ENCODE measurements at regions not wholly inside any gene's neighbourhood (a gene's known extent, or its start where the extent isn't known, plus 50 kb on each side); places are given as distances from the start of the nearest gene placed in this dataset.

GRCh38 chr13:57311009-57311586 lies 144.1 kb downstream of the PRR20E start:
- DNase-seq (ENCODE audit: extremely low spot score) = no peak
- CTCF ChIA-PET = no interaction called here
- TF ChIP-seq L3MBTL2 (conservative IDR thresholded peaks at IDR 0.05) (no peak), FOXA1 (IDR thresholded peaks at IDR 0.05) (no peak), ZNF384 (IDR thresholded peaks at IDR 0.05) (no peak)
- POLR2A ChIA-PET = no interaction called here

- ChIA-PET CTCF (no interaction called here), POLR2A (no interaction called here)
- TF ChIP-seq BHLHE40 (IDR thresholded peaks at IDR 0.05; ENCODE audit: borderline replicate concordance) = no peak
- no peak for TF ChIP-seq ARNT (IDR thresholded peaks at IDR 0.05)
- TF ChIP-seq, protein P1, sequence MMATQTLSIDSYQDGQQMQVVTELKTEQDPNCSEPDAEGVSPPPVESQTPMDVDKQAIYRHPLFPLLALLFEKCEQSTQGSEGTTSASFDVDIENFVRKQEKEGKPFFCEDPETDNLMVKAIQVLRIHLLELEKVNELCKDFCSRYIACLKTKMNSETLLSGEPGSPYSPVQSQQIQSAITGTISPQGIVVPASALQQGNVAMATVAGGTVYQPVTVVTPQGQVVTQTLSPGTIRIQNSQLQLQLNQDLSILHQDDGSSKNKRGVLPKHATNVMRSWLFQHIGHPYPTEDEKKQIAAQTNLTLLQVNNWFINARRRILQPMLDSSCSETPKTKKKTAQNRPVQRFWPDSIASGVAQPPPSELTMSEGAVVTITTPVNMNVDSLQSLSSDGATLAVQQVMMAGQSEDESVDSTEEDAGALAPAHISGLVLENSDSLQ (IDR thresholded peaks at IDR 0.05) = no peak
- TF ChIP-seq ZNF384 (IDR thresholded peaks at IDR 0.05) = no peak
- no peak for TF ChIP-seq L3MBTL2 (conservative IDR thresholded peaks at IDR 0.05)
- no peak for TF ChIP-seq FOXA1 (IDR thresholded peaks at IDR 0.05)
- TF ChIP-seq LEF1 (IDR thresholded peaks at IDR 0.05; ENCODE audit: borderline replicate concordance) = no peak
- TF ChIP-seq FOXM1 (IDR thresholded peaks at IDR 0.05; ENCODE audit: borderline replicate concordance) = no peak
- TF ChIP-seq FOXK2 (IDR thresholded peaks at IDR 0.05) = no peak
- TF ChIP-seq SP1 (IDR thresholded peaks at IDR 0.05) = no peak
- no peak for TF ChIP-seq SUZ12 (IDR thresholded peaks at IDR 0.05)
- no peak for TF ChIP-seq NFRKB (IDR thresholded peaks at IDR 0.05)
- DNase-seq (ENCODE audit: extremely low spot score) = no peak
Observed at GRCh38 chr13:57314897-57315520, 148.0 kb downstream of the PRR20E start.

GRCh38 chr13:57326532-57326931 lies 159.5 kb downstream of the PRR20E start:
- TF ChIP-seq SP1 (IDR thresholded peaks at IDR 0.05) (no peak), L3MBTL2 (conservative IDR thresholded peaks at IDR 0.05) (no peak), HDGF (IDR thresholded peaks at IDR 0.05; ENCODE audit: borderline replicate concordance) (no peak), ARNT (IDR thresholded peaks at IDR 0.05) (no peak), ZNF384 (IDR thresholded peaks at IDR 0.05) (no peak), FOXM1 (IDR thresholded peaks at IDR 0.05; ENCODE audit: borderline replicate concordance) (no peak), FOXK2 (IDR thresholded peaks at IDR 0.05) (no peak), BHLHE40 (IDR thresholded peaks at IDR 0.05; ENCODE audit: borderline replicate concordance) (no peak), LEF1 (IDR thresholded peaks at IDR 0.05; ENCODE audit: borderline replicate concordance) (no peak), FOXA1 (IDR thresholded peaks at IDR 0.05) (no peak), SUZ12 (IDR thresholded peaks at IDR 0.05) (no peak), ELF4 (IDR thresholded peaks at IDR 0.05) (no peak), TARDBP (IDR thresholded peaks at IDR 0.05) (no peak), NFRKB (IDR thresholded peaks at IDR 0.05) (no peak)
- TF ChIP-seq, protein P1 (IDR thresholded peaks at IDR 0.05) = no peak
- DNase-seq (ENCODE audit: extremely low spot score) = no peak
- CTCF ChIA-PET = no interaction called here
- POLR2A ChIA-PET = no interaction called here

DNA sequence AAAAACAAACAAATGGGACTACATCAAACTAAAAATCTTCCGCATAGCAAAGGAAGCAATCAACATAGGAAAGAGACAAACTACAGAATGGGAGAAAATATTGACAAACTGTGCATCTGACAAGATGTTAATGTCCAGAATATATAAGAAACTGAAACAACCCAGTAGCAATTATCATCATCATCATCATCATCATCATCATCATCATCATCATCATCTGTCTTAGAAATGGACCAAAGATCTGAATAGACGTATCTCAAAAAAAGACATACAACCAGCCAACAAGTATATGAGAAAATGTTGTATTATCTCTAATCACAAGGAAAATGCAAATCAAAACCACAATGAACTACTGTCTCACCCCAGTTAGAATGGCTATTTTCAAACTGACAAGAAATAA lies 173.9 kb downstream of the PRR20E start:
- CTCF ChIA-PET = no interaction called here
- DNase-seq (ENCODE audit: extremely low spot score) = no peak
- TF ChIP-seq L3MBTL2 (conservative IDR thresholded peaks at IDR 0.05) (no peak), ELF4 (IDR thresholded peaks at IDR 0.05) (no peak), TARDBP (IDR thresholded peaks at IDR 0.05) (no peak), CTBP1 (IDR thresholded peaks at IDR 0.05; ENCODE audit: borderline replicate concordance) (no peak), SP1 (IDR thresholded peaks at IDR 0.05) (no peak), SUZ12 (IDR thresholded peaks at IDR 0.05) (no peak)
- POLR2A ChIA-PET = no interaction called here

- ChIA-PET POLR2A (no interaction called here), CTCF (no interaction called here)
- TF ChIP-seq FOXK2 (IDR thresholded peaks at IDR 0.05) = no peak
- TF ChIP-seq HDGF (IDR thresholded peaks at IDR 0.05; ENCODE audit: borderline replicate concordance) = no peak
- TF ChIP-seq ZNF384 (IDR thresholded peaks at IDR 0.05) = no peak
- TF ChIP-seq TARDBP (IDR thresholded peaks at IDR 0.05) = no peak
- no peak for TF ChIP-seq L3MBTL2 (conservative IDR thresholded peaks at IDR 0.05)
- TF ChIP-seq SUZ12 (IDR thresholded peaks at IDR 0.05) = no peak
- no peak for TF ChIP-seq FOXM1 (IDR thresholded peaks at IDR 0.05; ENCODE audit: borderline replicate concordance)
- no peak for TF ChIP-seq BHLHE40 (IDR thresholded peaks at IDR 0.05; ENCODE audit: borderline replicate concordance)
- DNase-seq (ENCODE audit: extremely low spot score) = no peak
Observed at GRCh38 chr13:57345526-57345925, 178.5 kb downstream of the PRR20E start.

- DNase-seq (ENCODE audit: extremely low spot score) = no peak
- no peak for TF ChIP-seq NFRKB (IDR thresholded peaks at IDR 0.05)
- TF ChIP-seq FOXK2 (IDR thresholded peaks at IDR 0.05) = no peak
- TF ChIP-seq CTBP1 (IDR thresholded peaks at IDR 0.05; ENCODE audit: borderline replicate concordance) = no peak
- TF ChIP-seq BHLHE40 (IDR thresholded peaks at IDR 0.05; ENCODE audit: borderline replicate concordance) = no peak
- TF ChIP-seq L3MBTL2 (conservative IDR thresholded peaks at IDR 0.05) = no peak
- no peak for TF ChIP-seq ARNT (IDR thresholded peaks at IDR 0.05)
- no peak for TF ChIP-seq FOXA1 (IDR thresholded peaks at IDR 0.05)
- no peak for TF ChIP-seq ELF4 (IDR thresholded peaks at IDR 0.05)
- TF ChIP-seq, protein P1 (IDR thresholded peaks at IDR 0.05) = no peak
- TF ChIP-seq SP1 (IDR thresholded peaks at IDR 0.05) = no peak
- no peak for TF ChIP-seq LEF1 (IDR thresholded peaks at IDR 0.05; ENCODE audit: borderline replicate concordance)
- no peak for TF ChIP-seq SUZ12 (IDR thresholded peaks at IDR 0.05)
- TF ChIP-seq TARDBP (IDR thresholded peaks at IDR 0.05) = no peak
- POLR2A ChIA-PET = no interaction called here
- CTCF ChIA-PET = no interaction called here
Observed at GRCh38 chr13:57346786-57347185, 179.8 kb downstream of the PRR20E start.

All from HEK293T (cell line).